H1 (cell line): ENCODE measurements at regions not wholly inside any gene's neighbourhood (a gene's known extent, or its start where the extent isn't known, plus 50 kb on each side); places are given as distances from the start of the nearest gene placed in this dataset.

Experiments
- CTCF ChIA-PET: fragments of 300-600 bp; sonication (Branson Sonifier 250); formaldehyde crosslinking; loops from one replicate; lab custom pipeline; 2021; ENCODE audit not compliant: partially characterized antibody; lab: Charles Lee
- POLR2A ChIA-PET: fragments of 300-600 bp; sonication (Branson Sonifier 250); formaldehyde crosslinking; loops from one replicate; lab custom pipeline; 2021; ENCODE audit warnings: inconsistent platforms; ENCODE audit not compliant: partially characterized antibody; lab: Charles Lee
- DNase-seq, 2 experiments: peaks; one replicate each; pipeline versions ENCODE4 v3.0.0 to v3.0.0-alpha.2; 2010 to 2022; ENCODE audit warnings: low spot score in 2 of 2, low read depth in 1 of 2, mixed read lengths in 1 of 2
- FAIRE-seq: peaks from 2 replicates; lab custom pipeline; 2011; peaks lifted over from hg19 to GRCh38; lab: Jason Lieb, UNC
- H2AFZ ChIP-seq: 2 replicates; pipeline ENCODE4 v1.8.1; 2012; ENCODE audit warnings: low read length, inconsistent platforms
- H2AK5ac ChIP-seq: 2 replicates; pipeline ENCODE4 v1.6.1; 2013; ENCODE audit warnings: low read depth, low read length
- H2BK120ac ChIP-seq: replicated peaks from 2 replicates; pipeline ENCODE3; 2013; ENCODE audit warnings: low read depth, low read length, inconsistent platforms
- H2BK12ac ChIP-seq: 2 replicates; pipeline ENCODE4 v1.6.1; 2013; ENCODE audit warnings: low read depth, low read length
- H2BK15ac ChIP-seq: 2 replicates; pipeline ENCODE4 v1.6.1; 2013; ENCODE audit warnings: low read length
- H2BK20ac ChIP-seq: 2 replicates; pipeline ENCODE4 v1.6.1; 2013; ENCODE audit warnings: low read length
- H2BK5ac ChIP-seq: 2 replicates; pipeline ENCODE4 v1.6.1; 2013; ENCODE audit warnings: low read depth, low read length
- H3K14ac ChIP-seq: 2 replicates; pipeline ENCODE4 v1.6.1; 2013; ENCODE audit warnings: inconsistent platforms; ENCODE audit not compliant: insufficient read length
- H3K18ac ChIP-seq: 2 replicates; pipeline ENCODE4 v1.6.1; 2013; ENCODE audit warnings: low read length; ENCODE audit errors: extremely low read depth
- H3K23ac ChIP-seq: 2 replicates; pipeline ENCODE4 v1.6.1; 2013; ENCODE audit warnings: inconsistent platforms; ENCODE audit not compliant: insufficient read length
- H3K23me2 ChIP-seq: 2 replicates; pipeline ENCODE4 v1.6.1; 2013; ENCODE audit warnings: low read depth, low read length
- H3K27ac ChIP-seq: 2 replicates; pipeline ENCODE4 v1.6.1; 2011; ENCODE audit warnings: low read depth, low read length, inconsistent platforms
- H3K27me3 ChIP-seq, 4 experiments: replicated peaks in 1 of 4; 1 replicate in 1 of 4; 2 replicates in 3 of 4; pipeline versions ENCODE4 v1.6.1 to v1.8.1; 2011 to 2013; ENCODE audit warnings: low read length in 3 of 4, mild to moderate bottlenecking in 3 of 4, inconsistent platforms in 2 of 4, mixed read lengths in 2 of 4, moderate library complexity in 1 of 4; ENCODE audit not compliant: control insufficient read depth in 3 of 4, insufficient read depth in 3 of 4; ENCODE audit errors: extremely low read depth in 1 of 4
- H3K36me3 ChIP-seq, 4 experiments: 2 replicates each; pipeline versions ENCODE4 v1.6.1 to v1.8.1; 2011 to 2013; ENCODE audit warnings: mild to moderate bottlenecking in 4 of 4, low read length in 3 of 4, moderate library complexity in 2 of 4, control low read depth in 1 of 4, inconsistent platforms in 1 of 4; ENCODE audit not compliant: insufficient read depth in 4 of 4, control insufficient read depth in 2 of 4
- H3K4ac ChIP-seq: replicated peaks from 2 replicates; pipeline ENCODE3; 2013; ENCODE audit warnings: low read length, low read depth, mixed read lengths, inconsistent platforms; ENCODE audit not compliant: insufficient read length
- H3K4me1 ChIP-seq, 4 experiments: replicated peaks in 1 of 4; 1 replicate in 1 of 4; 2 replicates in 3 of 4; pipeline versions ENCODE4 v1.6.1 to v1.8.1; 2011 to 2013; ENCODE audit warnings: low read length in 3 of 4, inconsistent platforms in 2 of 4, mixed read lengths in 1 of 4; ENCODE audit not compliant: insufficient read depth in 4 of 4, control insufficient read depth in 3 of 4
- H3K4me2 ChIP-seq, 2 experiments: 2 replicates each; pipeline versions ENCODE4 v1.6.1 to v1.8.1; 2011 to 2013; ENCODE audit warnings: low read depth in 2 of 2, low read length in 2 of 2, control low read depth in 1 of 2, inconsistent platforms in 1 of 2, mild to moderate bottlenecking in 1 of 2; ENCODE audit not compliant: insufficient read depth in 1 of 2
- H3K4me3 ChIP-seq, 4 experiments: fragments of 200-600, 300-600 bp in 1 of 4; sonication (generic), shearing (Covaris generic), sonication (Bioruptor Twin) in 1 of 4; 2 replicates each; pipeline versions ENCODE4 v1.5.1 to v1.8.1; 2011 to 2016; ENCODE audit warnings: low read length in 4 of 4, low read depth in 3 of 4, control low read depth in 2 of 4, inconsistent platforms in 2 of 4, mild to moderate bottlenecking in 2 of 4, mixed read lengths in 1 of 4, moderate library complexity in 1 of 4; ENCODE audit not compliant: insufficient read depth in 2 of 4; ENCODE audit errors: extremely low read depth in 1 of 4
- H3K56ac ChIP-seq: replicated peaks from 2 replicates; pipeline ENCODE3; 2013; ENCODE audit warnings: low read depth, mild to moderate bottlenecking, mixed read lengths, low read length, inconsistent platforms; ENCODE audit not compliant: insufficient read length
- H3K79me1 ChIP-seq: 2 replicates; pipeline ENCODE4 v1.6.1; 2013; ENCODE audit warnings: low read depth, low read length, control low read depth
- H3K79me2 ChIP-seq, 2 experiments: 2 replicates each; pipeline versions ENCODE4 v1.6.1 to v1.8.1; 2012 to 2013; ENCODE audit warnings: low read length in 2 of 2, mild to moderate bottlenecking in 2 of 2, inconsistent platforms in 1 of 2; ENCODE audit not compliant: insufficient read depth in 2 of 2, control insufficient read depth in 1 of 2
- H3K9ac ChIP-seq, 4 experiments: replicated peaks in 1 of 4; 1 replicate in 1 of 4; 2 replicates in 3 of 4; pipeline versions ENCODE4 v1.6.1 to v1.8.1; 2011 to 2013; ENCODE audit warnings: low read depth in 3 of 4, low read length in 3 of 4, control low read depth in 2 of 4, mild to moderate bottlenecking in 2 of 4, moderate library complexity in 2 of 4, inconsistent platforms in 1 of 4; ENCODE audit errors: extremely low read depth in 1 of 4
- H3K9me3 ChIP-seq, 2 experiments: 2 replicates each; pipeline versions ENCODE4 v1.6.1 to v1.8.1; 2012 to 2013; ENCODE audit warnings: mild to moderate bottlenecking in 2 of 2, moderate library complexity in 2 of 2, control low read depth in 1 of 2, inconsistent platforms in 1 of 2, low read depth in 1 of 2, low read length in 1 of 2, mixed read lengths in 1 of 2; ENCODE audit not compliant: insufficient read depth in 2 of 2
- H4K20me1 ChIP-seq, 2 experiments: replicated peaks in 1 of 2; 2 replicates each; pipeline versions ENCODE3 to v1.8.1; 2011 to 2013; ENCODE audit warnings: inconsistent platforms in 2 of 2, low read length in 2 of 2, mild to moderate bottlenecking in 1 of 2; ENCODE audit not compliant: insufficient read depth in 2 of 2, control insufficient read depth in 1 of 2
- H4K5ac ChIP-seq: 2 replicates; pipeline ENCODE4 v1.6.1; 2013; ENCODE audit warnings: low read length, low read depth, mixed read lengths, inconsistent platforms; ENCODE audit not compliant: insufficient read length
- H4K8ac ChIP-seq: 2 replicates; pipeline ENCODE4 v1.8.0; 2013; ENCODE audit warnings: mild to moderate bottlenecking, moderate library complexity, low read length, inconsistent platforms; ENCODE audit not compliant: insufficient read depth; ENCODE audit errors: extremely low read depth
- H4K91ac ChIP-seq: replicated peaks from 2 replicates; pipeline ENCODE3; 2013; ENCODE audit warnings: low read length, mixed read lengths, inconsistent platforms; ENCODE audit not compliant: insufficient read length
- BACH1 ChIP-seq: IDR thresholded peaks from 2 replicates; pipeline ENCODE4 v1.6.1; 2012; ENCODE audit warnings: low read length, improper control_type of control experiment
- BCL11A ChIP-seq, 2 experiments: IDR thresholded peaks; one replicate each; pipeline ENCODE4 v1.6.1; 2011; ENCODE audit warnings: low read depth in 2 of 2, low read length in 2 of 2, mild to moderate bottlenecking in 2 of 2
- CBX5 ChIP-seq: fragments of 300-800, 300-1000 bp; sonication (generic); IDR thresholded peaks from 2 replicates; pipeline ENCODE4 v1.7.1; 2016; ENCODE audit warnings: antibody characterized with exemption, low read length, low read depth
- CTCF ChIP-seq, 3 experiments: IDR thresholded peaks; 1 replicate in 2 of 3; 2 replicates in 1 of 3; pipeline versions ENCODE4 v1.5.1 to v1.6.1; 2011; ENCODE audit warnings: low read length in 3 of 3, mild to moderate bottlenecking in 3 of 3, inconsistent platforms in 2 of 3, low read depth in 1 of 3, moderate library complexity in 1 of 3; ENCODE audit not compliant: insufficient read depth in 1 of 3; ENCODE audit errors: control extremely low read depth in 1 of 3
- GABPA ChIP-seq: IDR thresholded peaks from 2 replicates; pipeline ENCODE4 v1.6.1; 2011; ENCODE audit warnings: mild to moderate bottlenecking, low read length, moderate library complexity, borderline replicate concordance; ENCODE audit not compliant: insufficient read depth
- GTF2F1 ChIP-seq: IDR thresholded peaks from 2 replicates; pipeline ENCODE4 v1.6.1; 2012; ENCODE audit warnings: low read depth, low read length, improper control_type of control experiment, borderline replicate concordance
- HDAC2 ChIP-seq, 2 experiments: fragments of 300-600 bp in 1 of 2; sonication (generic) in 1 of 2; IDR thresholded peaks; 2 replicates each; pipeline ENCODE4 v1.6.1; 2011 to 2012; ENCODE audit warnings: low read depth in 2 of 2, low read length in 2 of 2, mild to moderate bottlenecking in 2 of 2, moderate library complexity in 2 of 2, borderline replicate concordance in 1 of 2, inconsistent platforms in 1 of 2
- KDM1A ChIP-seq: fragments of 200-600, 300-600 bp; sonication (generic); IDR thresholded peaks from 2 replicates; pipeline ENCODE4 v1.7.1; 2016; ENCODE audit warnings: mild to moderate bottlenecking, low read length, borderline replicate concordance
- NRF1 ChIP-seq: IDR thresholded peaks from 2 replicates; pipeline ENCODE4 v1.6.1; 2011; ENCODE audit warnings: mild to moderate bottlenecking, low read depth, low read length, improper control_type of control experiment
- SP1 ChIP-seq: IDR thresholded peaks from 2 replicates; pipeline ENCODE4 v1.6.1; 2011; ENCODE audit warnings: low read depth, low read length
- WGBS, 2 experiments: shearing (Covaris generic) in 1 of 2; methylation state at CpG; one replicate each; pipeline versions ENCODE4 v1.1.6 to v1.1.7; 2013 to 2015; ENCODE audit warnings: low lambda C conversion rate in 2 of 2, mixed read lengths in 2 of 2, inconsistent platforms in 1 of 2, low coverage in 1 of 2, missing lambda C conversion rate in 1 of 2; ENCODE audit not compliant: insufficient replicate concordance in 2 of 2, insufficient coverage in 1 of 2, insufficient read length in 1 of 2; ENCODE audit errors: extremely low coverage in 1 of 2, missing lambda C conversion rate in 1 of 2; 5-methylcytosine and 5-hydroxymethylcytosine counted together

- no peak overlapping the region for H3K4ac ChIP-seq
- H3K18ac ChIP-seq = no peak overlapping the region
- no peaks in the 10 kb centered on the region for H4K20me1 ChIP-seq
- ChIA-PET POLR2A (no interaction called here), CTCF (no interaction called here)
- no peak overlapping the region for H3K4me2 ChIP-seq
- H2AFZ ChIP-seq = no peak overlapping the region
- no peak overlapping the region for H2AK5ac ChIP-seq
- H3K56ac ChIP-seq = no peak overlapping the region
- no peak overlapping the region for H2BK5ac ChIP-seq
- H3K9ac ChIP-seq = no peak overlapping the region
- no peak overlapping the region for H4K8ac ChIP-seq
- no peak overlapping the region for H3K4me3 ChIP-seq
- H3K36me3 ChIP-seq = no peaks in the 10 kb centered on the region
- H4K5ac ChIP-seq = no peak overlapping the region
- no peak overlapping the region for H2BK120ac ChIP-seq
- H3K4me1 ChIP-seq = no peaks in the 10 kb centered on the region
- no peak overlapping the region for H2BK20ac ChIP-seq
- H3K27me3 ChIP-seq = no peaks in the 10 kb centered on the region
- H3K23me2 ChIP-seq = no peaks in the 10 kb centered on the region
- H4K91ac ChIP-seq = no peak overlapping the region
- 100% methylated on average over 2 of the region's 2 CpGs; no CpG with 5 or more reads in 1 of the 2 experiments for WGBS, 2 experiments
- no peak overlapping the region for H2BK12ac ChIP-seq
- H2BK15ac ChIP-seq = no peak overlapping the region
- no peak overlapping the region for H3K27ac ChIP-seq
- no peaks in the 10 kb centered on the region for H3K79me2 ChIP-seq
- H3K14ac ChIP-seq = no peak overlapping the region
- DNase-seq (no peak), FAIRE-seq (no peak)
- H3K9me3 ChIP-seq = peaks cover 4 to 11% of the 10 kb centered on the region in 2 experiments; a peak in 3 of 4 replicates
- H3K79me1 ChIP-seq = no peaks in the 10 kb centered on the region
- TF ChIP-seq SP1 (no peak), GABPA (no peak), CTCF (IDR thresholded peaks at IDR 0.05; ENCODE audit: control extremely low read depth in 1 of 3, insufficient read depth in 1 of 3, low read depth in 1 of 3, low read length in 3 of 3) (no peak), HDAC2 (IDR thresholded peaks at IDR 0.05; ENCODE audit: borderline replicate concordance in 1 of 2, low read depth in 2 of 2, low read length in 2 of 2) (no peak), BCL11A (IDR thresholded peaks at IDR 0.05; ENCODE audit: low read depth in 2 of 2, low read length in 2 of 2) (no peak), CBX5 (no peak), GTF2F1 (no peak), BACH1 (no peak), KDM1A (no peak), NRF1 (no peak)
- no peak overlapping the region for H3K23ac ChIP-seq
Measured at GRCh38 chr2:49801898-49802450, 647.7 kb upstream of the FSHR start.
